ENCODE measurements at regions not wholly inside any gene's neighbourhood (a gene's known extent, or its start where the extent isn't known, plus 50 kb on each side); places are given as distances from the start of the nearest gene placed in this dataset.

- no peak overlapping the region for H3K4me3 Mint-ChIP-seq
- DNase-seq (ENCODE audit: low spot score) (no peak), ATAC-seq (no peak)
- TF ChIP-seq NANOG (IDR thresholded peaks at IDR 0.05; ENCODE audit: borderline replicate concordance) (no peak), JUNB (IDR thresholded peaks at IDR 0.05; ENCODE audit: unreplicated experiment) (no peak), CREB1 (CRISPR knock-in tag; IDR thresholded peaks at IDR 0.05; ENCODE audit: low read depth) (no peak), CTCF (conservative IDR thresholded peaks at IDR 0.05; ENCODE audit: low read depth in 2 of 2) (no peak)
- TF ChIP-seq, protein P1, sequence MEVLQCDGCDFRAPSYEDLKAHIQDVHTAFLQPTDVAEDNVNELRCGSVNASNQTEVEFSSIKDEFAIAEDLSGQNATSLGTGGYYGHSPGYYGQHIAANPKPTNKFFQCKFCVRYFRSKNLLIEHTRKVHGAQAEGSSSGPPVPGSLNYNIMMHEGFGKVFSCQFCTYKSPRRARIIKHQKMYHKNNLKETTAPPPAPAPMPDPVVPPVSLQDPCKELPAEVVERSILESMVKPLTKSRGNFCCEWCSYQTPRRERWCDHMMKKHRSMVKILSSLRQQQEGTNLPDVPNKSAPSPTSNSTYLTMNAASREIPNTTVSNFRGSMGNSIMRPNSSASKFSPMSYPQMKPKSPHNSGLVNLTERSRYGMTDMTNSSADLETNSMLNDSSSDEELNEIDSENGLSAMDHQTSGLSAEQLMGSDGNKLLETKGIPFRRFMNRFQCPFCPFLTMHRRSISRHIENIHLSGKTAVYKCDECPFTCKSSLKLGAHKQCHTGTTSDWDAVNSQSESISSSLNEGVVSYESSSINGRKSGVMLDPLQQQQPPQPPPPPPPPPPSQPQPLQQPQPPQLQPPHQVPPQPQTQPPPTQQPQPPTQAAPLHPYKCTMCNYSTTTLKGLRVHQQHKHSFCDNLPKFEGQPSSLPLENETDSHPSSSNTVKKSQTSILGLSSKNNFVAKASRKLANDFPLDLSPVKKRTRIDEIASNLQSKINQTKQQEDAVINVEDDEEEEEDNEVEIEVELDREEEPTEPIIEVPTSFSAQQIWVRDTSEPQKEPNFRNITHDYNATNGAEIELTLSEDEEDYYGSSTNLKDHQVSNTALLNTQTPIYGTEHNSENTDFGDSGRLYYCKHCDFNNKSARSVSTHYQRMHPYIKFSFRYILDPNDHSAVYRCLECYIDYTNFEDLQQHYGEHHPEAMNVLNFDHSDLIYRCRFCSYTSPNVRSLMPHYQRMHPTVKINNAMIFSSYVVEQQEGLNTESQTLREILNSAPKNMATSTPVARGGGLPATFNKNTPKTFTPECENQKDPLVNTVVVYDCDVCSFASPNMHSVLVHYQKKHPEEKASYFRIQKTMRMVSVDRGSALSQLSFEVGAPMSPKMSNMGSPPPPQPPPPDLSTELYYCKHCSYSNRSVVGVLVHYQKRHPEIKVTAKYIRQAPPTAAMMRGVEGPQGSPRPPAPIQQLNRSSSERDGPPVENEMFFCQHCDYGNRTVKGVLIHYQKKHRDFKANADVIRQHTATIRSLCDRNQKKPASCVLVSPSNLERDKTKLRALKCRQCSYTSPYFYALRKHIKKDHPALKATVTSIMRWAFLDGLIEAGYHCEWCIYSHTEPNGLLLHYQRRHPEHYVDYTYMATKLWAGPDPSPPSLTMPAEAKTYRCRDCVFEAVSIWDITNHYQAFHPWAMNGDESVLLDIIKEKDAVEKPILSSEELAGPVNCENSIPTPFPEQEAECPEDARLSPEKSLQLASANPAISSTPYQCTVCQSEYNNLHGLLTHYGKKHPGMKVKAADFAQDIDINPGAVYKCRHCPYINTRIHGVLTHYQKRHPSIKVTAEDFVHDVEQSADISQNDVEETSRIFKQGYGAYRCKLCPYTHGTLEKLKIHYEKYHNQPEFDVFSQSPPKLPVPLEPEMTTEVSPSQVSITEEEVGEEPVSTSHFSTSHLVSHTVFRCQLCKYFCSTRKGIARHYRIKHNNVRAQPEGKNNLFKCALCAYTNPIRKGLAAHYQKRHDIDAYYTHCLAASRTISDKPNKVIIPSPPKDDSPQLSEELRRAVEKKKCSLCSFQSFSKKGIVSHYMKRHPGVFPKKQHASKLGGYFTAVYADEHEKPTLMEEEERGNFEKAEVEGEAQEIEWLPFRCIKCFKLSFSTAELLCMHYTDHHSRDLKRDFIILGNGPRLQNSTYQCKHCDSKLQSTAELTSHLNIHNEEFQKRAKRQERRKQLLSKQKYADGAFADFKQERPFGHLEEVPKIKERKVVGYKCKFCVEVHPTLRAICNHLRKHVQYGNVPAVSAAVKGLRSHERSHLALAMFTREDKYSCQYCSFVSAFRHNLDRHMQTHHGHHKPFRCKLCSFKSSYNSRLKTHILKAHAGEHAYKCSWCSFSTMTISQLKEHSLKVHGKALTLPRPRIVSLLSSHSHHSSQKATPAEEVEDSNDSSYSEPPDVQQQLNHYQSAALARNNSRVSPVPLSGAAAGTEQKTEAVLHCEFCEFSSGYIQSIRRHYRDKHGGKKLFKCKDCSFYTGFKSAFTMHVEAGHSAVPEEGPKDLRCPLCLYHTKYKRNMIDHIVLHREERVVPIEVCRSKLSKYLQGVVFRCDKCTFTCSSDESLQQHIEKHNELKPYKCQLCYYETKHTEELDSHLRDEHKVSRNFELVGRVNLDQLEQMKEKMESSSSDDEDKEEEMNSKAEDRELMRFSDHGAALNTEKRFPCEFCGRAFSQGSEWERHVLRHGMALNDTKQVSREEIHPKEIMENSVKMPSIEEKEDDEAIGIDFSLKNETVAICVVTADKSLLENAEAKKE (CRISPR knock-in tag; IDR thresholded peaks at IDR 0.05): no peak
- peaks cover 3% of the 10 kb centered on the region; the same call in 2 of the 3 replicates for H3K36me3 Mint-ChIP-seq (ENCODE audit: low read depth)
- Histone ChIP-seq H3K36me3 (ENCODE audit: insufficient read depth) (no peaks in the 10 kb centered on the region), H4K20me1 (replicated peaks; ENCODE audit: insufficient read depth) (no peaks in the 10 kb centered on the region), H3K9me2 (ENCODE audit: insufficient read depth) (no peaks in the 10 kb centered on the region), H3K27ac (ENCODE audit: low read depth) (no peak overlapping the region), H3K4me3 (no peak overlapping the region), H3F3A (replicated peaks; ENCODE audit: low read depth) (no peaks in the 10 kb centered on the region), H3K4me2 (0 out of 2 replicates have a peak overlapping the region, but pooled peaks have one; percentile 26), H2AFZ (no peak overlapping the region), H3K27me3 (ENCODE audit: insufficient read depth) (no peaks in the 10 kb centered on the region), H3K79me2 (replicated peaks; ENCODE audit: insufficient read depth) (no peaks in the 10 kb centered on the region), H3K4me1 (ENCODE audit: insufficient read depth) (peaks cover 48% of the 10 kb centered on the region)
- H3K27ac Mint-ChIP-seq: 0 out of 2 replicates have a peak overlapping the region, but pooled peaks have one; percentile 20
- peaks cover 2% of the 10 kb centered on the region; the same call in 2 of the 3 replicates for H3K9me3 Mint-ChIP-seq
- peaks cover 7% of the 10 kb centered on the region for H3K27me3 Mint-ChIP-seq (ENCODE audit: insufficient read depth, low read depth, poor library complexity)
- H3K4me1 Mint-ChIP-seq: peaks cover 62% of the 10 kb centered on the region
Observed at GRCh38 chrX:5646818-5647217, 581.8 kb downstream of the NLGN4X start.
